ENCODE measurements at regions not wholly inside any gene's neighbourhood (a gene's known extent, or its start where the extent isn't known, plus 50 kb on each side); places are given as distances from the start of the nearest gene placed in this dataset.
"Not testable (repeated sequence)": the region's sequence is repeated elsewhere in the genome, so short reads cannot be mapped to it uniquely, and the experiment has no call there.

- in situ Hi-C loops (cut with MboI; ENCODE audit: low pct_unique_long_range_greater_than_20kb, low sequenced_read_pairs): no loop called here
- DNase-seq: no peak
Observed at GRCh38 chr6:137933696-137934095, 66.6 kb downstream of the TNFAIP3 start.

- in situ Hi-C loops (cut with MboI; ENCODE audit: low pct_unique_long_range_greater_than_20kb, low sequenced_read_pairs): no loop called here
- DNase-seq: no peak
Observed at GRCh38 chr6:137936798-137937197, 69.7 kb downstream of the TNFAIP3 start.

- DNase-seq: no peak
- in situ Hi-C loops (cut with MboI; ENCODE audit: low pct_unique_long_range_greater_than_20kb, low sequenced_read_pairs): no loop called here
Observed at GRCh38 chr6:137937834-137938233, 70.8 kb downstream of the TNFAIP3 start.

- DNase-seq: no peak
- in situ Hi-C loops (cut with MboI; ENCODE audit: low pct_unique_long_range_greater_than_20kb, low sequenced_read_pairs): no loop called here
Observed at GRCh38 chr6:137938770-137939379, 71.8 kb downstream of the TNFAIP3 start.

GRCh38 chr6:137941995-137942394 is 74.9 kb downstream of the TNFAIP3 start:
- DNase-seq: no peak
- in situ Hi-C loops (cut with MboI; ENCODE audit: low pct_unique_long_range_greater_than_20kb, low sequenced_read_pairs): no loop called here

- in situ Hi-C loops (cut with MboI; ENCODE audit: low pct_unique_long_range_greater_than_20kb, low sequenced_read_pairs): no loop called here
- DNase-seq: no peak
Observed at GRCh38 chr6:137942736-137943135, 75.7 kb downstream of the TNFAIP3 start.

GRCh38 chr6:137944381-137944780 is 77.3 kb downstream of the TNFAIP3 start:
- DNase-seq; in situ Hi-C loops (cut with MboI; ENCODE audit: low pct_unique_long_range_greater_than_20kb, low sequenced_read_pairs): not testable (repeated sequence)

- in situ Hi-C loops (cut with MboI; ENCODE audit: low pct_unique_long_range_greater_than_20kb, low sequenced_read_pairs): no loop called here
- peak; percentile 28 for DNase-seq
Observed at GRCh38 chr6:137944793-137945498, 77.9 kb downstream of the TNFAIP3 start.

GRCh38 chr6:137949686-137950390 is 82.8 kb downstream of the TNFAIP3 start:
- DNase-seq: no peak
- in situ Hi-C loops (cut with MboI; ENCODE audit: low pct_unique_long_range_greater_than_20kb, low sequenced_read_pairs): no loop called here

GRCh38 chr6:137950581-137950980 is 83.5 kb downstream of the TNFAIP3 start:
- DNase-seq: no peak
- in situ Hi-C loops (cut with MboI; ENCODE audit: low pct_unique_long_range_greater_than_20kb, low sequenced_read_pairs): no loop called here

- DNase-seq: no peak
- in situ Hi-C loops (cut with MboI; ENCODE audit: low pct_unique_long_range_greater_than_20kb, low sequenced_read_pairs): no loop called here
Observed at GRCh38 chr6:137951064-137951597, 84.1 kb downstream of the TNFAIP3 start.

- in situ Hi-C loops (cut with MboI; ENCODE audit: low pct_unique_long_range_greater_than_20kb, low sequenced_read_pairs): no loop called here
- no peak for DNase-seq
Observed at GRCh38 chr6:137952247-137952646, 85.2 kb downstream of the TNFAIP3 start.

- DNase-seq: no peak
- in situ Hi-C loops (cut with MboI; ENCODE audit: low pct_unique_long_range_greater_than_20kb, low sequenced_read_pairs): no loop called here
Observed at GRCh38 chr6:137953761-137954160, 86.7 kb downstream of the TNFAIP3 start.

GRCh38 chr6:137954253-137954652 is 87.2 kb downstream of the TNFAIP3 start:
- in situ Hi-C loops (cut with MboI; ENCODE audit: low pct_unique_long_range_greater_than_20kb, low sequenced_read_pairs): no loop called here
- DNase-seq: no peak

- DNase-seq: no peak
- in situ Hi-C loops (cut with MboI; ENCODE audit: low pct_unique_long_range_greater_than_20kb, low sequenced_read_pairs): no loop called here
Observed at GRCh38 chr6:137956098-137956488, 89.0 kb downstream of the TNFAIP3 start.

- in situ Hi-C loops (cut with MboI; ENCODE audit: low pct_unique_long_range_greater_than_20kb, low sequenced_read_pairs): no loop called here
- no peak for DNase-seq
Observed at GRCh38 chr6:137957471-137957870, 90.4 kb downstream of the TNFAIP3 start.

GRCh38 chr6:137958811-137959565 is 91.9 kb downstream of the TNFAIP3 start:
- in situ Hi-C loops (cut with MboI; ENCODE audit: low pct_unique_long_range_greater_than_20kb, low sequenced_read_pairs): no loop called here
- DNase-seq: peak; percentile 18

- in situ Hi-C loops (cut with MboI; ENCODE audit: low pct_unique_long_range_greater_than_20kb, low sequenced_read_pairs): no loop called here
- no peak for DNase-seq
Observed at GRCh38 chr6:137962725-137963124, 95.7 kb downstream of the TNFAIP3 start.

GRCh38 chr6:137964876-137965275 is 97.8 kb downstream of the TNFAIP3 start:
- in situ Hi-C loops (cut with MboI; ENCODE audit: low pct_unique_long_range_greater_than_20kb, low sequenced_read_pairs): no loop called here
- no peak for DNase-seq

Measured in KBM-7 (cell line).